NCI-H2029 (cell line): ENCODE measurements at regions not wholly inside any gene's neighbourhood (a gene's known extent, or its start where the extent isn't known, plus 50 kb on each side); places are given as distances from the start of the nearest gene placed in this dataset.

Experiments
- DNase-seq: peaks from one replicate; lab custom pipeline; 2025; lab: John Stamatoyannopoulos, UW

DNA sequence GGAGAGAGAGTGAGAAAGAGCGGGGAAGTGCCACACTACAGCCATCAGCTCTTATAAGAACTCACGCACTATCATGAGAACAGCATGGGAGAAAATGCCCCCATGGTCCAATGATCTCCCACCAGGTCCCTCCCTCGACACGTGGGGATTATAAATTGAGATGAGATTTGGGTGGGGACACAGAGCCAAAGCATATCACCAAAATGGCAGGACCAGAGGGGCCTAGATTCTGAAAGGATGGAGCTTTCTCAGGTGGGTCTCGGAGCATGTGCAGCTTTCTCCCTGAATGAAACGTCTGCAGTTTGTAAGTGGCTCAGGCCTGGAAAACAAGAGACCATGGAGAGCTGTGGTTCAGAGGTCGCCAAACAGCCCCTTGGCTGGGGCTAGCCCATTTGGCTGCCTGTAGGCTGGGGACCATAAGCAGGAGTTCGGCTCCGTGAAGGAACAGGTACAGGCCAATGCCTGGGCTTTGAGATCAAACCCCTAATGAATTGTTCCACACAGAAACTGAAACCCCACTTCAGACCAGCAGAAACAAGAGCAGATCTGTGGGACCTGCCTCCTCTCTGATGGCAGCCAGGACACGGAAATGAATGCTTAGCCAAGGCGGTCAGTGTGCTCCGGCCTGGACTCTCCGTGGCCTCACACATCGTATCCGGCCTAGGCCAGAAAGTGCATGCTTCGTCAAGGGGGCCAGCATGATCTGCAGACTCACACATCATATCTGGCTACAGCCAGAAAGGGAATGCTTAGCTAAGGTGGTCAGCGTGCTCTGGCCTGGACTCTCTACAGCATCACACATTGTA lies 111.2 kb upstream of the TMEM18 start:
- DNase-seq, result no peak

DNA sequence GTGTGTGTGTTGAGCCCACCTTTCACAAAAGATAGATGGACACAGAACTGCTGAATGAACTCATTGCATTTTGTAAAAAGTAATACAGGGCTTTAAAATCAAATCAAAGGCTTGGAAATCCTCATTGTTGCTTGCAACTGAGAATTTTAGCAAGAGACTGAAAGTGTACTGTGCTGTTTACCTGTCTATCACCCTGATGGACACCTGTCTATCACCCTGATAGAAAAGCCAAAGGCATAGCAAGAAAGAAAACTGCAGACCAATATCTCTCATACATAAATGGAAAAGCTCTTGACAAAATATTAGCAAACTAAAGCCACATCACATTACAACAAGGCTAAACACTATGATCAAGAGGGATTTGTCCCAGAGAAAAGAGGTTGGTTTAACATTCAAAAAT lies 107.5 kb upstream of the TMEM18 start:
- DNase-seq, result no peak

DNA sequence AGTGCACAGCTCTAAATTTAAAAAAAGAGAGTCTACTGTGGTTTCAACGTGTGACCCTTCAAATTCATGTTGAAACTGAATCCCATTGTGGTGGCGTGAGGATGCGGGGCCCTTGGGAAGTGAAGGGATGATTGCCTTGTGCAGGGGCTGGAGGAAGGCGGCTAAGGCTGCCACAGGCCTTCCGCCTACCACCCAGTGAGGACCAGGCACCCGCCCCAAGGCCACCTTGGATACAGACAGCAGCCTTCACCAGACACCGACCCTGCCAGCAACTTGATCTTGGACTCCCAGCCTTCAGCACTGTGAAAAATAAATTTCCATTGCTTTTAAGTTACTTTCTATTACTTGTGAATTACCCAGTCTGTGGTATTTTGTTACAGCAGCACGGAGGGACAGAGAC lies 103.4 kb upstream of the TMEM18 start:
- no peak for DNase-seq

DNA sequence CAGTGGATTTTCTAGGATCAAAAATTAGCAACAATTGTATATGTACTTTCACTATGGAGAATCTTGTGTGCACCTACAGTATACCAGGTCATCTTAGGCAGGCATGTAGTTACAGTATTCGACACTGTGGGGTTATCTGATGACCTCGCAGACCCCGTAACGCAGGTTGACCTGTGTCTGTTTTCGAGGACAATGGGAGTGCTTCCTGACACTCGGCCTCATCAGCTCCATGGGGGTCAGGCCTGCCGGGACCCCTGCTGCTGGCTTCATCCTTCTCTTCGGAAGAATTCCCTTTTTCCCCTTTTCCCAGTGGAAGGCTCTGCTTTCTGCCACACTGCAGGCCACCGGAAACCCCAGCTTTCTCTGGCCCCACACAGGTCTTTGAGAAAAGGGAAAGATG lies 102.8 kb upstream of the TMEM18 start:
- DNase-seq, result no peak

DNA sequence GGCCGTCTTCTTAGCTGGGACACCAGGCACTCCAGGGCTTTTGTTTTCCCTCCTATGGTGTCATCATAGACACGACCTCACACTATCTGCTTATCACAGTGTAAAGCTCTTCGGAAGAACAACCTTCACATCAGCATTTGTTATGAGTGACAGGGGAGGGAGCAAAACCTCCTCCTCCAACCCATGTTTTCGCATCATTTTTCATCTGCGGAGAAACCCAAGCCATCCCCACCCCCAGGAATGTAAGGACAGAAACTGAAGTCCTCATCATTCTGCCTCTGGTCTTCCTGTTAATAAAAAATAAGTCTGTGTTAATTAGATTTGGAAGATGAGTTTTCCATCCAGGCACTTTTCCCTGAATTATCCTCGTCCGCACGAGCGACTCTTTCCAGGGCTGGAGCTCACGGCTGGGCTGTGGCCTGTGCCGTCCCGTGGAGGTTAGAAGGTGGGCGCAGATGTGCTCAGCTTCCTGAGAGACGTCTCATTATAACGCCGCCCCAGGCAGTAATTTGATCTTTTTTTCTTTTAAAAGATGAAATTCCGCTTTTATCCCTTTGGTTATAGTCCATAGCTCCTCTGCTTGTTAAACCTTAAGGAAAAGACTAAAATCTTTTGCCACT lies 101.6 kb upstream of the TMEM18 start:
- no peak for DNase-seq

DNA sequence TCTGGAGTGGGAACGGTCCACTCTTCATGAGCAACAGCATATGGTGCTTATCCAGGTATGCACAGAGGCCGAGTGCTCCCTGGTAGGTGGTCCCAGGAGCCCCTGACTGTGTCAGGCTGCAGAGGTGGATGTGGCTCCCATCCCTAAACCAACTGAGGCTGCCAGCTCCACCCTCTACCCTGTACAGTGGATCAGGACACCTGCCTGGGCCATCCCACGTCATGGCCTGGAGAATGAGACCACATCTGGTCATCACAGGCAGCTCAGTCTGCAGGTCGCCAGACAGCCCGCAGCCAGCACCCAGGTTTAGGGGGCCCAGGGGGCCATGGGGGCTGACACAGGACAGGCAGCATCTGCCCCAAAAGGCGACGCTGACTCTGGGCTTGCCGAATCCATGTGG lies 100.3 kb upstream of the TMEM18 start:
- no peak for DNase-seq

DNA sequence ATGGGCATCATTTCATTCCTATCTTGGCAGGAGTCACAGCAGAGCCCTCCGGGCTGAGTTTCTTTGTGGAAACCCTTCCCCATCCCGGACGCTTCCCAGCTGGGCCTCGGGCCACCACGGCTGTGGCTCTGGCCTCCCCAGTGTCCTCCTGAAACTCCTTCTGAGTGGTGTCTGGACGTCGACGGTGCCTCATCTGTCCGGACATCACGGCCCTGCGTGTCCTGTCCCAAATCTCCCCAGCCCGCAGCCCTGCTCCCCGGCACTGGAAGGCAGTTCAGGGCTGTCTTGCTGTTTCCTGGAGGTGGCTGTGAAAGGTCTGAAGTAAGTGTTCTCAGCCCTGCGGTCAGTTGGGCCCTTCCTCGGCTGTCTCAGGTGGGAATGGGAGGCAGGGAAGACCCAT lies 99.8 kb upstream of the TMEM18 start:
- DNase-seq, result no peak

DNA sequence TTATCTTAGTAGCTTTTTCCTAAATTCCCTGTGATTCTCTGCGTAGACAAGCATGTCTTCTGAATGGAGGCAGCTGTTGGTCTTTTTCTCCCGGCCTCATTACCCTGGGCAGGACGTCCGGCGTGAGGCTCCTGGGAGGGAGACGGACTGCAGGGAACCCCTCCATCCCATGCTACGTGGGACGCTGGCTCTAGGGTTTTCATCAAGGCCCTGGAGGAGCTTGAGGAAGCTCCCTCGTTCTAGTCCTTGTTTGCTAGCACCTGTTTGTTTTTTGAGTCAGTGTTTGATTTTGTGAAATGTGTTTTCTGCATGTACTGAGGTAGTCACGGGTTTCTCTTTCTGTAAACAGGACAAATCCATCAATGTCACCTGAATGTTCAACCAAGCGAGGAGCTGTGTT lies 99.3 kb upstream of the TMEM18 start:
- DNase-seq, result no peak

DNA sequence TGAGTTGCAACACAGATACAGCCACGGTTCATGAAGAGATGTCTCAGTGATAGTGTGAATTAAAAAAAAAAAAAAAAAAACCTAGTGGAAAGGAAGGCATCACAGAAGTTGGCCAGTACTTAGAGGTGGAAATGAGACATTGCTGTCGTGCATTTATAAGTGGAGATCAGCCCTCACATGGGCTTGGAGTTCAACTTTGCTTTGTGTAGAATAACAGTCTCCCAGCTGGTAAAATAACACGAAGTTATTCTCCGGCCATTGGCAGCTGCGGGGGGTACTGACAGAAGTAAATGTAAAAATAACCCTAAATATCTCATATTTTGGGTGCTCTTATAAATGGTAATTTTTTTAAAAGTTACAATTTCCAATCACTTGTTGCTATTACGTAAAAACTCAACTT lies 98.8 kb upstream of the TMEM18 start:
- no peak for DNase-seq

DNA sequence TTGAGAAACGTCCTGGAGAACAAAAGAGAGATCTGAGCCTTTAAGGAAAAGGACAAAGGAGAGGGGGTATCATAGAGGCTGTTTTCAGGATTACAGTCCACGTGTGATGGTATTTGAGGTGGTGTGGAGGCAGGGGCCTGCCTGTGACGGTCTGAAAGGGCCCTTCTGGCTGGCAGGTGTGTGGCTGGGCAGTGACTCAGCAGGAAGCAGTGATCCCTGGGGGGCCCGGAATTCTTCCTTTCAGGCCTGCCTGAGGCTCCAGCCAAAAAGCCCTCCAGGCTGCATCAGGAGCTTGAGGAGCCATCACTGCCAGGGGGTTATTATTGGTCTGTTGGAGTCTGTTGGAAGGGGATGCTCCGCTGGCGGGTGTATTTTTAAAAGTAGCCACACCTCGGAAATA lies 97.2 kb upstream of the TMEM18 start:
- DNase-seq, result no peak

DNA sequence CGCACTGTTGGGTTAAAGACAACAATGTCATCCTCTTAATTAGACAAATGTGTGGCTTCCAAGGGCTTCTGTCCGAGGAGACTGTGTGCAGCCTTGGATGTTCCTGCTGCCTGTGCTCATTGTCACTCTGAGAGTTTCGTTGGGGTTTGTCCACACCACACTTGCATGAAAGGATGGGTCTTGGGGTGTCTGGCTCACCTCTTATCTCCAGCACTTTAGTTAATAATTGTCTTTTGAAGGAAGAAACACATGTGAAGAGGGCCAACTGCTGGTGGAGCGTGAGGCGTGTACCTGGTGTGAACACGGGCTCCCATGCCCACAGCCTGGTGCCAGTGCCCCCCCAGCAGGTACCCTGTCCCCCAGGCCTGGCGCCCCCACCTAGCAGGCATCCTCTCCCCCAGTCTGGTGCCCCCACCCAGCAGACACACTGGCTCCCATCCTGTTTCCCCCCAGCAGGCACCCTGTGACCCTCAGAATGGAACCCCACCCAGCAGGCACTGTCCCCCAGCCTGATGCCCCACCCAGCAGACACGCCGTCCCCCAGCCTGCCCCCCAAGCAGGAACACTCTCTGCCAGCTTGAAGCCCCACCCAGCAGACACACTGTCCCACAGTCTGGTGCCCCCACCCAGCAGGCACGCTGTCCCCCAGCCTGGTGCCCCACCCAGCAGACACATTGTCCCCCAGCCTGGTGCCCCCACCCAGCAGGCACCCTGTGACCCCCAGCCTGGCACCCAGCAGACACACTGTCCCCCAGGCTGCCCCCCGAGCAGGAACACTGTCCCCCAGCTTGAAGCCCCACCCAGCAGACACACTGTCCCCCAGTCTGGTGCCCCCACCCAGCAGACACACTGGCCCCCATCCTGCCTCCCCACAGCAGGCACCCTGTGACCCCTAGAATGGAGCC lies 96.3 kb upstream of the TMEM18 start:
- DNase-seq, result no peak

DNA sequence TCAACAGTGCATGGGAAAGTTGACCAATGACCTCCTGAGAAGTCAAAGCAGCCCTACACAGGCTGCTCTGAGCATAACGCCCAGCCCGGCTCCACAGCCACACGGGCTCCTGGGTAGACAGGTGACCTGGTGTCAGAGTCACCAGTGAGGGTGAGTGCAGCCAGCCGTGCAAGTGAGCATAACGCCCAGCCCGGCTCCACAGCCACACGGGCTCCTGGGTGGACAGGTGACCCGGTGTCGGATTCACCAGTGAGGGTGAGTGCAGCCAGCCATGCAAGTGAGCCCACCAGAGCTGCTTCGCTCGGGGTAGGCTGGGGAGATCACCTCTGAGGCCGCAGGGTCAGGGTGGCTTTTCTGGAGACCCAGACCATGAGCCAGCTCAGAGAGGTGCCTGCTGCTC lies 94.3 kb upstream of the TMEM18 start:
- DNase-seq, result no peak

DNA sequence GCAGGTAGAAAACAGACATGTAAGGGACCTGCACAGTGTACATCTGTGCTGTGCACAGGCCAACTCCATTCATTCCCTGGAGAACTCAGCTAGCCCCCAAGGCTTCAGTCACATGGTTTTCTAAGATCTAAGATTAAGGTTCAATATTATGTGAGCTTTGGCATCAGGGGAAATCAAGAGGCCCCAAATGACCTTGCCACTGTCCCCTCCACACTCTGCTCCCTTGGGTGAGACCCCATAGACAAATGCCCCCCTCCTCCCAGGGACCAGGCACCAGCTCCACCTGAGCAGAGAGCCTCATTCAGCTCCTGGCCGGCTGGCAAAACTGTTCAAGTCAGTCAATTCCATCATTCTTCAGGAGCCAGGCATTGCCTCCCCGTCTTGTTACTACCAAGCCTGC lies 93.6 kb upstream of the TMEM18 start:
- DNase-seq, result no peak

DNA sequence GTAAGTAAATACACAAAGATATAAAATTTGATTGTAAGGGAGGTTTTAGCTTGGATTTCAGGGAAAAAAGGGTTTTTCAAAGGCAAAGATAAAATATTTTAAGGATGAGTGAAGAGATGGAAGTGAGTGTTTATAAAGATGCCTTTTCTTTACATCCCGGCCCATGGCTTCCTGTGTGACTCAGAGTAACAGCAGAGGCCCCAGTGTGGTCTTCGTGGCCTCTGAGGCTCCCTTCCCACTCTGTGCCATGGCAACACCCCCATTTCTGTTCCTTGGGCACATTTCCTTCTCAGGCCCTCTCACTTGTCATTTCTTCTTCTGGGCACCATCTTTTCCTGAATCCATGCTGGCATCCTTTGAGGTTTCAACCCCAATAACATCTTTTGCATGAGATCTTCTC lies 92.6 kb upstream of the TMEM18 start:
- no peak for DNase-seq

DNA sequence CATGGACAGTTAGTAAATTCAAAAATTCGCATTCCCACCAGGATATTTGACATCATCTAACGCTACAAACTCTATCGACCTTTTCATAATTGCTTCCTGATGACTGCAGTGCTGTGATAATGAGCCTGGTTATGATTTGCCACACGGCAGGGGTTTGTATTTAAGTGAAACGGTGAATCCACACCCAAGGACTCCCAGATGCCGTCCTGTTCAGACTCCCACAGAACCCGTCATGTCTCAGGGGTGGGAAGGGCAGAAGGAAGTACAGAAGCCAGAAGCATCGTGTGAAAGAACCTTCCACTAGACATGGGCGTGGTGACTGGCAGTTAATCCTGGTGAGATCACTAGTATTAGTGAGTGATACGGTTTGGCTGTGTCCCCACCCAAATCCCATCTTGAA lies 91.2 kb upstream of the TMEM18 start:
- no peak for DNase-seq

DNA sequence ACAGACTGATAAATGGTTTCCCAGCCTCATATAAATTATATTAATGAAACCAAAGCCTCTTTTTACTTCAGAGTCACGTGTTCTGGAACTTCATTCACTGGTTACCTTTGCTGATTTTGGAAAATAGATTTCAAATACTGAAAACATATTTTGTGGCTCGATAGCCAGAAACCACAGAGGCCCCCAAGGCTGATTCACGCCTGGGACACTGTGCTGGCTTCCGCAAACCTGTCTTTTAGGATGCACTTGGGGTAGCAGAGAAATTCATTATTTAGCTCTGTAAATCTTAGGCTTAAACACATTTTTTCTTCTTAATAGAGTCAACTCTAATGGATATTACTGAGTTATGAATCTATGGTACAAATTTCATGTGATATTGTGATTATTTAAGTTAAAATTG lies 90.7 kb upstream of the TMEM18 start:
- DNase-seq, result no peak

DNA sequence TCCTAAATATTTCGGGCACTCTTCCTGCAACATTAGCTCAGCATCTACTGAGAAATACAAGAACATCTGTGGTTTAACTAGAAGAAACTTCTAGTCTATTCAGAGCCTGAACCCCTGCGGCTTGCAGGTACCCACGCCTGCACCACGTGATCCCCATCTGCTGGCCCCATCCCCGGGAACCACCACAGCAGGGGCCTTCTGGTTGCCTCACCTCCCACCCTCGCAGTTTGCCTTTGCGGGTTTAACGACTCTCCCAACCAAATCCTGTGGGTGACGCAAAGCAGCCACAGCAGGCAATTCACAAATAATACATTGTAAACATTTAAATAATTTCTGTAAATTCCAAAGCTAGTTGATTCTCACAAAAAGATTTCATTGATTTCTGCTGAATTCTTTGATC lies 90.2 kb upstream of the TMEM18 start:
- no peak for DNase-seq

DNA sequence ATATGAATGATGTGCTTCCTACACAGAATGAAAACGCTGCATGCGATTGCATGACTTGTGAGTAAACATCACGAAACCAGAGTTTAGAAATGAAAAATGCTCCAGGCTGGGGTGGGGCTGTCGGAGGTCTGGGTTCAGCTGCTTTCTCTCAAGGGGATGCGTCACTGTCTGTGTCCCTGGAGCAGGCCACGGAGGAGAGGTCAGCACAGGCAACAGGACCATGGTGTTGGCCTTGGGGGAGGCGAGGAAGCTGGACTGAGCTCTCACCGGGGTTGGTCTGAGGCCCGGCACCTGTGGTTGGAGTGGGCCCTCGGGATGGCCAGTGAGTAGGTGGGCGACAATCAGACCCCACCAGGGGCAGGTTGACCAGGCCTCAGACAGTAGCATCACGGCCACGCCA lies 89.0 kb upstream of the TMEM18 start:
- DNase-seq, result no peak

DNA sequence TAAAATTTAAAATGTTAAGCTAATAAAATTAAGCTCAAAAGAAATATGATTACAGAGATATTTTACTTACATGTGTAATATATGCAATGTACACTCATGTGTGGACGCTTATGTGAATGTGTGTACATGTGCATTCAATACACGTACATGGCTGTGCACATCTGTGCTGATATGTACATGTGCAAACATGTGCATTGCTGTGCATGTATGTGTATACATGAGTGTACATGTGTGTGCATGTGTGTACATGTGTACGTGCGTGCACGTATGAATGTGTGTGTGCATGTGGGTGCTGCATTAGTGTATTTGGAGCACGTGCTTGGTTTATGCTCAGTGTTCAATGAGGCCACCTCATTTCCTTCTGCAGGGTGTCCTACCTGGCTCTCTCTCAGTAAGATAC lies 88.2 kb upstream of the TMEM18 start:
- DNase-seq, result no peak

DNA sequence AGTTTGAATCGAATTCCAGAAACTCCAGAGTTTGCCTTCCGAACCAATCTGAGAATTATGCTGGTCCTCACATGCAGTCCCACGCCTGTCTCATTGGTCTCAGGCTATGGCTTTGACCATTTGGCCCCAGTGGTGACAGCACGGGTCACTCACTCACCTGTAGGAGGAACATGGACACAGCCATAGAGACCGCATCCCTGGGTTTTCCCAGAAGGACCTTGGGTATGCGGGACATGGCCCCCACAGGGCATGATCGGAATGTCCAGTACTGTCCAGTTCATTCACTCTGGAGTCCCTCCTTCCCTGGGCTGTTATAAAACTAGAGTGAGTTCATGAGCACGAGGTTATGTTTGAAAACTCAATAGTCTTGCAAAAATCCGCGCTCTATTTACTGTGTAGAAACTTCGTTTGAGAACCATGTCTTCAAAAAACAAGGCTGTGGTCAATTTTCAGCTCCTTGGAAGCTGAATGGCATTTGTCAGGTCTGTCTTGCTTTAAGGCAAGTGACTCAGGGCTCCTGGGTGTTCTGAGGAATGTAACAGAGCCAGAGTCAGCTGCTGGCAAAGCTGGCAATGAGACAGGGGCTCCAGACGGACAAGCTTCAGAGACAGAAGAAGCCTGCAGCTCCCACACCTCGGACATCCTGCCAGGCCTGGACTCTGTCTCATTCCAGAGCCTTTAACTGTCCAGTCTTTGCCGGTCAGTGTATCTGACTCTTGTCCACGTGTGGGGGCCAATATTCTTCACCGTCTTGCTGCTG lies 86.7 kb upstream of the TMEM18 start:
- DNase-seq, result no peak

DNA sequence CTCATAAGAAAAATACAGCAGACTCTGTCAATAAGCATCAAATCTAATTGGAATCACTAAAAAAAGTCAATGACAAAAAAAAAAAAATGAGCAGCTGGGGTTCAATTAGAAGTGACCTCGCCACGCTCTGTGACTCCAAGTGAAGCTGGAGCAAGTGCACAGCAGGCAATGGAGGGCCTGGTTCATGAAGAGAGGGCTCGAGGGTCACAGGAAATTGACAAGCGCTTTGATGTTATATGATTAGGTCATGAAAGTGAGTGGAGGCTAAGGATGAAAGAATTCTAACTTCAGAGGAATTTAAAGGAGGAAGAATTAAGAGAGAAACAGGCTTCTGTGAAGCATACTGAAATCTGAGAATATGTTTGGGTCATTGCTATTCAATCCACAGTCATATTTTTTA lies 85.4 kb upstream of the TMEM18 start:
- no peak for DNase-seq

DNA sequence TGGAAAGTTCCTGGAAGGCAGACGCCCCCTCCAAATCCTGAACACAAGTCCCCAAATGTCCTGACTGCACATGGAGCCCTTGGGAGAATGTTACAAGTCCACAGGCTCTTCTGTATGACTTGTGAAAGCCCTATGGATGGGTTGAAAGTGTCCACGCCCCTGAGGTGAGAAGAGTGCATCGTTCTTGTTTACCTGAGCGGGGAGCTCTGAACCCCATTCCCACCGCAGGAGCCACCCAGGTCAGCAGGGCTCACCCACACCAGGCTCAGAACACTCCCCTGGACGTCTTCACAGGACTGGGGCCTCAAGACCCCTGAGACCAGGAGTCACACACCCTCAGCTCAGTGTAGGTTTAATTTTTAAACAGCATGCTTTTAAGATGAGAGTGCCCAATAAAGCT lies 84.2 kb upstream of the TMEM18 start:
- DNase-seq, result no peak
